ENCODE measurements at regions not wholly inside any gene's neighbourhood (a gene's known extent, or its start where the extent isn't known, plus 50 kb on each side); places are given as distances from the start of the nearest gene placed in this dataset.

GRCh38 chr9:12462861-12463260, 230.3 kb upstream of the TYRP1 start:
- no peaks in the 10 kb centered on the region for H3K27me3 ChIP-seq
- no peak for TF ChIP-seq CTCF (IDR thresholded peaks at IDR 0.05)
- intact Hi-C loops (cut with DNase I; ENCODE audit: low total_unique reads), result no loop called here
- H3K36me3 ChIP-seq, result no peaks in the 10 kb centered on the region
- no peak overlapping the region for H3K27ac ChIP-seq
- no peak overlapping the region for H3K4me3 ChIP-seq
- H3K9me3 ChIP-seq, result no peaks in the 10 kb centered on the region
- H3K4me1 ChIP-seq, result no peaks in the 10 kb centered on the region
- DNase-seq, result no peak

- no peak overlapping the region for H3K4me3 ChIP-seq
- intact Hi-C loops (cut with DNase I; ENCODE audit: low total_unique reads), result no loop called here
- no peak for DNase-seq
- H3K9me3 ChIP-seq, result no peaks in the 10 kb centered on the region
- no peak overlapping the region for H3K27ac ChIP-seq
- H3K27me3 ChIP-seq, result no peaks in the 10 kb centered on the region
- no peaks in the 10 kb centered on the region for H3K4me1 ChIP-seq
- no peak for TF ChIP-seq CTCF (IDR thresholded peaks at IDR 0.05)
- H3K36me3 ChIP-seq, result no peaks in the 10 kb centered on the region
These were observed 229.5 kb upstream of the TYRP1 start for GRCh38 chr9:12463641-12464040.

GRCh38 chr9:12464400-12464799, 228.8 kb upstream of the TYRP1 start:
- TF ChIP-seq CTCF (IDR thresholded peaks at IDR 0.05), result no peak
- H3K27ac ChIP-seq, result no peak overlapping the region
- H3K4me3 ChIP-seq, result no peak overlapping the region
- H3K27me3 ChIP-seq, result no peaks in the 10 kb centered on the region
- no peaks in the 10 kb centered on the region for H3K36me3 ChIP-seq
- no peaks in the 10 kb centered on the region for H3K4me1 ChIP-seq
- H3K9me3 ChIP-seq, result no peaks in the 10 kb centered on the region
- no peak for DNase-seq
- intact Hi-C loops (cut with DNase I; ENCODE audit: low total_unique reads), result no loop called here

- H3K4me1 ChIP-seq, result no peaks in the 10 kb centered on the region
- peak; percentile 8 to 28 for TF ChIP-seq CTCF (IDR thresholded peaks at IDR 0.05)
- no peak overlapping the region for H3K4me3 ChIP-seq
- intact Hi-C loops (cut with DNase I; ENCODE audit: low total_unique reads), result no loop called here
- H3K27me3 ChIP-seq, result no peaks in the 10 kb centered on the region
- no peak for DNase-seq
- H3K9me3 ChIP-seq, result no peaks in the 10 kb centered on the region
- H3K36me3 ChIP-seq, result no peaks in the 10 kb centered on the region
- no peak overlapping the region for H3K27ac ChIP-seq
These were observed 228.2 kb upstream of the TYRP1 start for GRCh38 chr9:12464910-12465512.

GRCh38 chr9:12469084-12469483, 224.1 kb upstream of the TYRP1 start:
- no peaks in the 10 kb centered on the region for H3K36me3 ChIP-seq
- no peaks in the 10 kb centered on the region for H3K27me3 ChIP-seq

More at GRCh38 chr9:12469084-12469483, 224.1 kb upstream of the TYRP1 start:
- no peaks in the 10 kb centered on the region for H3K9me3 ChIP-seq
- no peaks in the 10 kb centered on the region for H3K4me1 ChIP-seq
- TF ChIP-seq CTCF (IDR thresholded peaks at IDR 0.05), result no peak
- intact Hi-C loops (cut with DNase I; ENCODE audit: low total_unique reads), result no loop called here
- H3K4me3 ChIP-seq, result no peak overlapping the region
- no peak for DNase-seq
- H3K27ac ChIP-seq, result no peak overlapping the region

Measured in tibial artery (tissue), 4 donors.